ENCODE measurements at regions not wholly inside any gene's neighbourhood (a gene's known extent, or its start where the extent isn't known, plus 50 kb on each side); places are given as distances from the start of the nearest gene placed in this dataset.

GRCh38 chrX:13427441-13428052, 107.7 kb upstream of the ATXN3L start:
- TF ChIP-seq, protein P1, sequence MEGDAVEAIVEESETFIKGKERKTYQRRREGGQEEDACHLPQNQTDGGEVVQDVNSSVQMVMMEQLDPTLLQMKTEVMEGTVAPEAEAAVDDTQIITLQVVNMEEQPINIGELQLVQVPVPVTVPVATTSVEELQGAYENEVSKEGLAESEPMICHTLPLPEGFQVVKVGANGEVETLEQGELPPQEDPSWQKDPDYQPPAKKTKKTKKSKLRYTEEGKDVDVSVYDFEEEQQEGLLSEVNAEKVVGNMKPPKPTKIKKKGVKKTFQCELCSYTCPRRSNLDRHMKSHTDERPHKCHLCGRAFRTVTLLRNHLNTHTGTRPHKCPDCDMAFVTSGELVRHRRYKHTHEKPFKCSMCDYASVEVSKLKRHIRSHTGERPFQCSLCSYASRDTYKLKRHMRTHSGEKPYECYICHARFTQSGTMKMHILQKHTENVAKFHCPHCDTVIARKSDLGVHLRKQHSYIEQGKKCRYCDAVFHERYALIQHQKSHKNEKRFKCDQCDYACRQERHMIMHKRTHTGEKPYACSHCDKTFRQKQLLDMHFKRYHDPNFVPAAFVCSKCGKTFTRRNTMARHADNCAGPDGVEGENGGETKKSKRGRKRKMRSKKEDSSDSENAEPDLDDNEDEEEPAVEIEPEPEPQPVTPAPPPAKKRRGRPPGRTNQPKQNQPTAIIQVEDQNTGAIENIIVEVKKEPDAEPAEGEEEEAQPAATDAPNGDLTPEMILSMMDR (IDR thresholded peaks at IDR 0.05): no peak
- TF ChIP-seq POLR2A (IDR thresholded peaks at IDR 0.05): no peak

Data from vagina (tissue), 2 donors.